OCI-M1 (cell line): ENCODE measurements at regions not wholly inside any gene's neighbourhood (a gene's known extent, or its start where the extent isn't known, plus 50 kb on each side); places are given as distances from the start of the nearest gene placed in this dataset.

Source experiments
- DNase-seq: peaks from one replicate; lab custom pipeline; 2025; lab: John Stamatoyannopoulos, UW

DNA sequence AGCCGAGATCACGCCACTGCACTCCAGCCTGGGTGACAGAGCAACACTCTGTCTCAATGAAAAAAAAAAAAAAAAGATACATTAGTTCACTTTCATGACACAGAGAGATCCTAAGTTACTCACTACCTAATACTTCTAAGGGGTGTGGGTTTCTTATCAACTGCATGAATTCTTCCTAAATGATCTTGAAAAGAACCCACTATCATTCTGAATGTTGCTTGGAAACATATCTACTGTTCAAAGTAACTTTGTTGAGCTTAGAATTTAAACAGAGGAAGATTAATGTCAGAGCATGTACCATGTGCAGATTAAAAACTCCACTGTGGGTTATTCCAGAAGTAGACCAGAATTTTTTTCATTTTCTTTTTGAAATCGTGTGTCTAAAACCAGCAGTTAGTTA lies 241.5 kb downstream of the LTN1 start:
- no peak for DNase-seq

DNA sequence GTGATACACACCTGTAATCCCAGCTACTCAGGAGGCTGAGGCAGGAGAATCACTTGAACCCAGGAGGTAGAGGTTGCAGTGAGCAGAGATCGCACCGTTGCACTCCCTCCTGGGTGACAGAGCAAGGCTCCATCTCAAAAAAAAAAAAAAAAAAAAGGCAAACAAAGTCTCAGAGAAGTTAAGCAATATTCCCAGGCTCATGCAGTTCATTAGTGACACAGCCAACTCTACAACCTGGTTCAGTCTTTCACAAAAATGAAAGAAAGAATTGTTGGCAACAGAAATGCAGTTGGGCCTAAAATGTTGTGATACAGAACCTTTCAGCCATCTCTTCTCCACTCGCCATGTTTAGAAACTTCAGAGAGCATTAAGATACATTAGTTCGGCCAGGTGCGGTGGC lies 242.1 kb downstream of the LTN1 start:
- no peak for DNase-seq

DNA sequence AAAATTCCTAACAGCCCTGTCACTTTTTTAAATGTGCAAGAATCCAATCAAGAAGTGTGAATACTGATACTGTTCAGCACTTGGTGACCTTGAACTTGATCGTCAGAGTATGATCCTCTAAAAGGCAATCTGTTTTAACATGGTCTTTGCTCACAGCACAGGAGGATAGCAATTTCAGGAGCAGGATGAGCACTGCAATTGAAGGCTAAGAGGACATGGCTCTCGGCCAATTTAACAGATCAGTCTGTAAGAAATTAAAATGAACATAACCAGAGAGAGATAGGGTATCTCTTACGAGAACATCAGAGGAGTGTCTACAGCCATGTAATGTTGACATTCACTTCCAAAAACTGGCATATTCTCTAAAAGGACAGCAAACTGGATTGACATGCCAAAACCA lies 243.1 kb downstream of the LTN1 start:
- no peak for DNase-seq

DNA sequence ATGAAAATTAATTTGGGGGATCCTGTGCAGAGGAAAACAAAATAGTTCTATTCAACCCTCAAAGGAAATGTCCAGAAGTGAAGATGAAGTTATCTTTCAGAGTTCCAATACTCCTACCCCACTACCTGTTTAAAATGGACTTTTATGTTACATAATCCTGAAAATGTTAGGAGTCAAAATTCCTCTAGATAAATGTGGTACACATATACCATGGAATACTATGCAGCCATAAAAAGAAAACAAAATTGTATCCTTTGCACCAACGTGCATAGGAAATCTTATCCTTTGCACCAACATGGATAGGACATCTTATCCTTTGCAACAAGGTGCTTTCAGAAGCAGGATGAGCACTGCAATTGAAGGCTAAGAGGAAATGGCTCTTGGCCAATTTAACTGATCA lies 245.2 kb downstream of the LTN1 start:
- DNase-seq: no peak

DNA sequence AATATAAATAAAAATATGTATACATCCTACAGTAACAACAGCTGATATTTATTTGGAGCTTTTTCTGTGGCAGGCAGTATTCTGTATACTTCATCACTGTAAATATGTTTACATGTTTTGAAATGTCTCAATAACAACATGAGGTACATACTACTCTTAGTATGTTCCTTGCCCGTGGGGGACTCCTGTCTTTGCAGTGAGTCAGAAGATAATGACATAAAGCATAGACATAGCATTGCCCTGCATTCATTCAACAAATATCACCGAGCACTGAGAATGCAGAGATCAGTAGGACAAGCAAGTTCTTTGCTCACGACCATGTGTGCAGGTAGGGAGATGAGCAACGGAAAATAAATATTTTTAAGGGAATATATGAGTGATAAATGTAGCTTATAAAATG lies 246.5 kb downstream of the LTN1 start:
- no peak for DNase-seq

DNA sequence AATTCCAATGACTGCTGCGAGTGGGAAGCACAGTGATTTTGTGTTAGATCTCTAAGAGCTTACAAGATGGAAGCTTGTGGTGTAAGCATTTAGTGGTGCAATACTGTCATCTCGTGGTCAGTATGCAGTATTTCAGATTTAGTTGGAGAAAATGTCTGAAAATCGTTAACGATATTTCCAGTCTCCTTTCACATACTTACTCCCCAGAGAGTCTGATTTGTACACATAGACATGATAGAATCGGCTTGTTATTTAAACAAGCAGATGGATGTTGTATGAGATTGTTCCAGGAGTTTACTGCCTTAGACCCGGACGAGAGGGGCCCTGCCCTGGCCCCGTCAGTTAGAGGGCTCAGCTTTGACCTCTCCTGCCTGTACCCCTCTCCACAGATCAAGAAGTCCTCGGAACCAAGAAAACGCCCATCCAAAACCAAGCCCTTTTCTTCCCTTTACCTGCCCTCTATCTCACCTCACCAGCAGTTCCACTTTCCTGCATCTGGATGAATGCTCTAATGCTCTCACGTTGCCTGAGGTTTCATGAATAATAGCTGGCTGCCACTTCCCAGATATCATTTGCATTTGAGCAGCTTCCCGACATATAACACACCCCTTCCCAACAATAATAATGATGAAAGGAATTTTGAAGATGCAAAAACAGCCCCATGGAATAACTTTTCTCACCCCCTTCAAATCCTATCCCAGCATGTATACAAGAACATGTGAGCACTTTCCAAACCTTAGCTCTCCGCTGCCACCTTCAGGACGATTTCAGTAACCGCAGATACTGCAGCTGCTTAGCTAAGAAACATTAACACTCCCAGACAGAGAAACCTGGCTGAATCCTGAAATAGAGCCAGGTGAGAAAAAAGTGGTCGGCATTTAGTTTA lies 247.3 kb downstream of the LTN1 start:
- peak; percentile 89 for DNase-seq

DNA sequence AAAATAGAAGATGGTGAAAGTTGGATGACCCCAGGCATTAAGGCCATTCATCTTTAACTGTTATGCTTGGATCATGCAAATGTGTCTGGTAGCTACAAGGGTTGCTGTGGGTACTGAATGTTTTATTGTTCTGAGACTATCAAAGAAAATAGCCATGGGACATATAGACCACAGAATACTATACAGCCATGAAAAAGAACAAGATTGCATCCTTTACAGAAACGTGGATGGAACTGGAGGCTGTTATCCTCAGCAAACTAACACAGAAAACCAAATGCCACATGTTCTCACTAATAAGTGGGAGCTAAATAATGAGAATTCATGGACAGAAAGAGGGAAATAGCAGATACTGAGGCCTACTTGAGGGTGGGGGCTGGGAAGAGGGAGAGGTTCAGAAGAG lies 249.0 kb downstream of the LTN1 start:
- DNase-seq: no peak

DNA sequence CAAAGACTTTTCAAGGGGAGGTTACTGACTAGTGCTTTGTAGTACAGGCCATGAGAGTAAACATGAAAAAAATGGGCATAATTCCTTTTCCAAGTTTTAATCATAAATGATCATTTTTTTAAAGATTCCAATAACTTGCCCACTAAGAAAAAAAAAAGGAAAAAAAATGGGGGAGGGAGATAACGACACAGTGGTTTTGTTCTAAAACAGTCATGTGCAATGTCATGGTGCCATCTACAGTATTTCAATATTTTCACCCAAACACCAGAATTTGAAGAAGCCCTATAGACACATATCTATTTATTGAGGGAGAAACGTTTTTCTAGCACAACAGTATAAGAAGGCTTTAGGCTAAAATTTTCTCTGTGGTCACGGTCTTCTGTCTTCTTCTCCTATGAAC lies 250.2 kb downstream of the LTN1 start:
- DNase-seq: peak; percentile 63

DNA sequence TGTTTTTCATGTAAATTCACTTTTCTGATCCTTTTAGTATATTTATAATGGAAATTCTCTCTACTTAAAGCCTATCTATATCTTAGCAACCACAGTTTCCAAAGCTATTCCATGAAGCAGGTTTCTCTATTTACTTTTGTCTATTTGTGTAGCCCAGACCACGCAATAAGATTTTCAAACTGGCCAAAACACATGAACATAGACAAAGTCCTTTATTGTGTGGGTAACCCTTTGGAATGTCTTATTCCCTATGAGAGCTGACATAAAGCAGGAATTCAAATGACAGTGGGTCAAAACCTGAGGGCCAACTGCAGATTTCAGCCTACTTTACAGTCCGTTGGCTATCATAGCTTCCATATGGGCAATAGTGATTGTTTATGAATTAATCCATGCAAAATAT lies 252.6 kb downstream of the LTN1 start:
- no peak for DNase-seq

DNA sequence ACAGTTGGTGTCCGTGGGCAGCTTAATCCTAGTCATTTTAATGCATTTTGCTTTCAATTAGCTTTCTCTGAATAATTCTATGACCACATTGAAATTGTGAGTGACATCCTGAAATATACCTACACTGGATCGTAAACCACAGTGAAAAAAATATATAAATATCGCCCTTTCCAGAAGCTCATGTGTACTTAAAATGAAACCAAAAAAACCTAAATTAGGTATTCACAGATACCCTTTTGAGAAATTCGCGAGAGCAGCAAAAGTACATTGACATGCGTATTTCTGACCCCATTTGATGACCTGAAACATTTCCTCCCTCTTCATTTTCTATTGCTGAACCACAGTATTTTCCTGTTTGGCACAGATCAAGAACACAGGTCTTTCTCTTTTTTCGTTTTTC lies 253.8 kb downstream of the LTN1 start:
- DNase-seq: no peak

DNA sequence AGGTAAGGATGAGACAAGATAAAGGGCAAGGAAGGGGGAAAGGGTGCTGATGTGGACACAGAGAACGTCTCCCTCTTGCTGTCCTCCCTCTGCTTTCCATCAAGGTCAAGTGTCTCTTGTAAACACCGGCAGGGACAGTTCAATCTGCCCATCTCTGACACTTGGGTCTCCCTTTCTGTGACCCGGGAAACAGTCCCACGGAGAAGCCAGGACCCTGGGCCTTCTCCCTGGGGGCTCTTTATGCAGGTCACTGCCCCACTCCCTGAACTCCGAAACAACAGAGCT lies 254.3 kb downstream of the LTN1 start:
- DNase-seq: no peak

DNA sequence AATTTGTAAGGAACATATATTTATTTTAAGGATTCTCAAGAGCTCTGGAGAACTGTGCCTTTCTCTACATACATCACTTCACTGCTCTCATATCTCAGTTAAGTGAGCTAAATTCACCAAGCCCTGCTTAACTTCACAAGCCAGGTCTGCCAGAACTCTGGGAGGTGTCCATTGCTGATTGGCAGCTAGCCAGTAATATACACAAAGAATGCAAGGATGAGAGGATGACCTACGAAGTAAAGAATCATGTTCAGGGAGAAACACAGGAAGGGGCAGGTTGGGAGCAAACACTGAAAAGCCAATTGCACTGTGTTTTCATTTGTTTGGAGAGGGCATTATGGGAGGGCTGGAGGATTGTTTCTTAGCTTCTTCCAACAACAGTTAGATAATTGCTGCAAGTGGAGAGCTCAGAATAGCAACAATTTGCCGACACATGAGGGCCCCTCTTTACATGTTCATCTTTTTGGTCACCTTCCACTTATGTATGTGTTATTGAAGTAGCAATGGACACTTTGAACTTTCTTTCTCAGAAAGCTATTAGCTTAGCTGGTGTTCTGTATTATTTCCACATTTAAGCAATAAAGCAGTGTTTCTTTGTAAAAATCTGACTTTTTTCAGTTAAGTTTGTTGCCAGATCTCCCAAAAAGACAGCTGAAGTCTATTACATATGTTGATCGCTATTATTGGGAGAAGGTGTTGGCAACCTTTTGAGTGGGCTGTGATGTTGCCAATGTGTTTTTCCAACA lies 254.8 kb downstream of the LTN1 start:
- DNase-seq: no peak

DNA sequence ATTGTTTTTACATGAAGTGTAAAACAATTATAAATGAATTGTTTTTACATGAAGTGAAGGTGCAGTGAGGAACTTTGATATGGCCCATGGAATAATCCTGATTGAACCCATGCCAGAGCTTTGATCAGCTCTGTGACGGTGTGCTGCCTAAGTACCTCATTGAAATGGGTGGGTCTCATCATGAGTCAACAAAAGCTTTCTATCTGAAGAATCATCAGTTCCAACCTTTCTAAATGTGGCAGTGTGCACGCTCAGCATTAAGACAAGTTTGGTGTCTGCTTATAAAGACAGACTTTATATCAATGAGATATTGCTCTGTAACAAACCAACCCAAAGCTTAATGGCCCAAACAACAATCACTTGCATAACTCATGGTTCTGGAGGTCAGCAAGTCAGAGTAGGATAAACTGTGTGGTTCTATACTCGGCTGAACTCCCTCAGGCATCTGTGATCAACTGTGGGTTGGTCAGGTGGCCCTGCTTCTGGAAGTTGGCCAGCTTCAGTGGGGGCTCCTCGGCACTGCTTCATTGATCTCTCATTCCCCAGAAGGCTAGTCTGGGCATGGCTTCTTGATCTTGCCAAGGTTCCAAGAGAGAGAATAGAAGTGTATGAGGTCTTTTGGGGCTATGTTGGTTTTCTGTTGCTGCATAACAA lies 258.0 kb downstream of the LTN1 start:
- DNase-seq: no peak

DNA sequence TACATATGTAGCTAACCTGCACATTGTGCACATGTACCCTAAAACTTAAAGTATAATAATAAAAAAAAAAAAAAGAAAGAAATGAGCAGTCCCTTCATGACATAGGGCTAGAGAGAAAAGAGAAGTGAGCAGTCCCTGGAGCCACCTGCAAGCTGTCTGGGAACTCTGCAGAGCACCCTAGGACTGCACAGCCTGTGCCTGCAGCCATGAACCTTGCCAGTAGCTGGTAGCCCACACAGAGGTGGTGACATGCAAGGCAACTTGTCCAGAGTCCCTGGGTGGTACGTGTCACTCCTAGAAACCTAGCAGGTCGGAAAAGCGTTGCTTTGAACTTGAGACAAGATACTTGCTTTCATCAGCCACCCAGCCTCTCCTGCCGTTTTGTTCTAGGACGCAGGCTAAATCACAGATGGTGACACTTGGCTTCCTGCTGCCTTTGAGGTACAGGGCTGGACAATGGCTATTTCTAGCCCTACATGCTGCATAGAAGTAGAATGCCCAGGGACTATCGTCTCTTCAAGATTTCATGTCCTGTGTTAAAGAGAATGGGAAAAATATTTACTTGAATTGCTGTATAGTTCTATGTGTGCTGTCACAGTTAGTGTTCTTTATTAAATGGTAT lies 260.9 kb downstream of the LTN1 start:
- no peak for DNase-seq

DNA sequence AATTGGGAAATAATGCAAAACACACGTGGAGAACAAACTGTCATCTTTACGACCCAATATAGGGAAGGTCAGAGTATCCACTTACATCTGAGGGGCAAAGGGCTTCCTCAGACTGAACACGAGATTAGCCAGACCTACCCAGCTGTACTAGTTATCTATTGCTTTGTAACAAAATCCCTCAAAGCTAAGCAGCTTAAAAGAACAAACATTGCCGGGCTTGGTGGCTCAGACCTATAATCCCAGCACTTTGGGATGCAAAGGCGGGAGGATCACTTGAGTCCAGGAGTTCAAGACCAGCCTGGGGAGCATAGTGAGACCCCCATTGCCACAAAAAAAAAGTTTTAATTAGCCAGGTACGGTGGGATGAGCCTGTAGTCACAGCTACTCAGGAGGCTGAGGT lies 262.8 kb downstream of the LTN1 start:
- no peak for DNase-seq

DNA sequence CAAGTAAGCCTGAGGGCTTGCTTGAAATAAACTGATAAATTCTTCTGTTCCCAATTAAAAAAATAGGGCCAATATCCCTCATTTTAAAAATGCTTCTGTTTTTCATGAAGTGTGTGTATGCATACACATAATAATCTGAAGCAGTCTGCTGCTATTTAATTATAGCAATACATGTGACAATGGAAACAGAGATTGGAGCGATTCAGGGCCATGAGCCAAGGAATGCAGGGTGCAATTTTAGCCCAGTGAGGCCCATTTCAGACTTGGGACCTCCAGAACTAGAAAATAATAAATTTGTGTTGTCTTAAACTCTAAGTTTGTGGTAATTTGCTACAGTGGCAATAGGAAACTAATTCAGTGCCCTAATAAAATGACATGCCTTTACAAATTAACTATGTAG lies 264.9 kb downstream of the LTN1 start:
- DNase-seq: no peak

DNA sequence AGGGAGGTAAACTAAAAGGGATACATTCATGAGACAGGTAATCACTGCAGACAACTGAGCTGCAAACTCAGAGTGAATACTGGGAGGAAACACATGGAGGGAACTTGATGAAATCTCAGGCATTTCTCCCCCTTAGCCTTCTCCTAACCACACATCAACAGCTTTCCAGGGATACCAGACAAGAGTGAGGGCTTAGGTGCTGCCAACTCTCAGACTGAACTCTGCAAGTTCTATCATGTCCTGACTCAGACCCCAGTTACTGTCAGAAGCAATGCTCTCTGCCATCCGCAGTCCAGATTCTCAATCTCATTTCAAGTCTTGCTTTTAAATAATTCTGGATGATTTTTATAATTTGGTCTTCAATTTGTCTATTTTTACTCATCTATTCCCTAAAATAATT lies 267.3 kb downstream of the LTN1 start:
- DNase-seq: no peak

DNA sequence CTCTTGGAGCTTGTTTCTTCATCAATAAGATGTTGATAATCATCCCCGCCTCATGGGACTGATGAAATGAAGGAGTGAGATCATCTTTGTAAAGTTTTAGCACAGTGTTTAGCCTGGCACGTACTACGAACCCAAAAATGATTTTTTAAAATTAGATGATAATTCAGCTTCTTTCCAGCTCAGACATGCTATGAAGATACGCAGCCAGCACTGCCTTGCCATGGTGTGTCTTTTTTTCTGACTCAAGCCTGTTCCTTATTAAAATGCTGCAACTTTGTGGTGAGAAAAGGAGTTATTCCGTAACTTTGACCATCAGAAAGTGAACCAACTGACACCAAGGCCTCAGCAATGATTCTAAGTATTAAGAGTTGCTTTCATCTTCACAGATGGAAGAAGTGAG lies 269.0 kb downstream of the LTN1 start:
- DNase-seq: no peak

DNA sequence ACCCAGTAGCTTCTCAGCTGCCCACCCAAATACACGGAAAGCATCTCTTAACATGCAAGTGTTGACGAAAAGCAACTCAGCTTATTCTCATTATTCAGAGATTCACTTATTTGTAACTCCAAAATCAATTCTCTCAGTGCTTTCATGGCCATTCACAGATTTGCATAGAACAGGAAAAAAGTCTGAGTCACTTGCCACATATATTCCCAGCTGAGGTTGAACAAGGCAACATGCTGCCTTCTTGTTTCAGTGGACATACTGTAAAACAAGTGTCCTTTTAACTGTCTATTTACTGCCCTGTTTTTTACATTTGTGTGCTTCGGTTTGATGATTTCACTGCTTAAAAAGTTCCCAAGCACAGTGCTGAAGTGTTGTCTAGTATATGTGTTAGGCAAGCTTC lies 273.0 kb downstream of the LTN1 start:
- no peak for DNase-seq

DNA sequence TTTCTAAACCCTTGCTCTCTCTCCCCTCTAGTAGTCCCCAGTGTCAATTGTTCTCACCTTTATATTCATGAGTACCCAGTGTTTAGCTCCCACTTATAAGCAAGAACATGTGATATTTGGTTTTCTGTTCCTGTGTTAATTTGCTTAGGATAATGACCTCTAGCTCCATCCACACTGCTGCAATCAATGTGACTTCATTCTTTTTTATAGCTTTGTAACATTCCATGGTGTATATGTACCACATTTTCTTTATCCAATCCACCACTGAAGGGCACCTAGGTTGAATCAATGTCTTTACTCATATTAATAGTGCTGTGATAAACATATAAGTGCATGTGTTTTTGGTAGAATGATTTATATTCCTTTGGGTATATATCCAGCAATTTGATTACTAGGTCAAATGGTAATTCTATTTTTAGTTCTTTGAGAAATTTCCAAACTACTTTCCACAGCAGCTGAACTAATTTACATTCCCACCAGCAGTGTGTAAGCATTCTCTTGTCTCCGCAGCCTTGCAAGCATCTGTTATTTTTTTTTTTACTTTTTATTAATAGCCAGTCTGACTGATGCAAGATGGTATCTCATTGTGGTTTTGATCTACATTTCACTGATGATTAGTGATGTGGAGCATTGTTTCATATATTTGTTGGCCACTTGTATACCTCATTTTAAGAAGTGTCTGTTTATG lies 277.8 kb downstream of the LTN1 start:
- DNase-seq: no peak

DNA sequence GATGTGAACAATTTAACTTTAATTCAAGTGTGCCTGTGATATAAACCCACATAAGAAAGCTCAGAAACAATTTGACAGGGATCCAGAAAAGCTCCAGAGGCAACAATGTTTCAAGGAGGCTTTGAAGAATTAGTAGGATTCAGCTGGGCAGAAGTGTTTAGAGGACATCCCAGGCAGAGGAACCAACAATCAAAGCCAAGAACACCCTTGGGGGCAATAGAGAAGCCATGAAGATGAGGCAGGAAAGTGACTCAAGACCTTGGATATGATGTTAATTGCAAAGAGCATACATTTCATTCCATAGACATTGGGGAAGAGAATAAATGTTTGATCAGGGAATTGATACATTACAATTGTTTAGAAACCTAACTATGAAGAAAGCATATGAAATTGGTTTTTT lies 280.3 kb downstream of the LTN1 start:
- no peak for DNase-seq

DNA sequence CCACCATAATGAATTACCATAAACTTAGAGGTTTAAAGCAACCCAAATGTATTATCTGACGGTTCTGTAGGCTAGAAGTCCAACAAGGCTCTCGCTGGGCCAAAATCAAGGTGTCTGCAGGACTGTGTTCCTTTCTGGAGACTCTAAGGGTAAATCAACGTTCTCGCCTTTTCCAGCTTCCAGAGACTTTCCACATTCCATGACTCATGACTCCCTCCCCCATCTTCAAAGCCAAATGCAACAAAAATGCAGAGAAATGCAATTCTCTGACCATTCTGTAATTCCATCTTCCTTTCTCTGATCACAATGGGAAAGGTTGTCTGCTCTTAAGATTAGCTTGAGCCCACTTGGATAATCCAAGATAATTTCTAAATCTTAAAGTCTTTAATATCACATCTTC lies 287.1 kb downstream of the LTN1 start:
- no peak for DNase-seq
